NOMO-1 treated with dmso at 0.1 percent for 144 hours (cell line): ENCODE measurements at regions not wholly inside any gene's neighbourhood (a gene's known extent, or its start where the extent isn't known, plus 50 kb on each side); places are given as distances from the start of the nearest gene placed in this dataset.

Source experiments
- DNase-seq: peaks from one replicate; lab custom pipeline; 2025; ENCODE audit not compliant: unreplicated experiment; lab: John Stamatoyannopoulos, UW

GRCh38 chr12:114975640-114976310, 291.8 kb upstream of the TBX3 start:
- no peak for DNase-seq

DNA sequence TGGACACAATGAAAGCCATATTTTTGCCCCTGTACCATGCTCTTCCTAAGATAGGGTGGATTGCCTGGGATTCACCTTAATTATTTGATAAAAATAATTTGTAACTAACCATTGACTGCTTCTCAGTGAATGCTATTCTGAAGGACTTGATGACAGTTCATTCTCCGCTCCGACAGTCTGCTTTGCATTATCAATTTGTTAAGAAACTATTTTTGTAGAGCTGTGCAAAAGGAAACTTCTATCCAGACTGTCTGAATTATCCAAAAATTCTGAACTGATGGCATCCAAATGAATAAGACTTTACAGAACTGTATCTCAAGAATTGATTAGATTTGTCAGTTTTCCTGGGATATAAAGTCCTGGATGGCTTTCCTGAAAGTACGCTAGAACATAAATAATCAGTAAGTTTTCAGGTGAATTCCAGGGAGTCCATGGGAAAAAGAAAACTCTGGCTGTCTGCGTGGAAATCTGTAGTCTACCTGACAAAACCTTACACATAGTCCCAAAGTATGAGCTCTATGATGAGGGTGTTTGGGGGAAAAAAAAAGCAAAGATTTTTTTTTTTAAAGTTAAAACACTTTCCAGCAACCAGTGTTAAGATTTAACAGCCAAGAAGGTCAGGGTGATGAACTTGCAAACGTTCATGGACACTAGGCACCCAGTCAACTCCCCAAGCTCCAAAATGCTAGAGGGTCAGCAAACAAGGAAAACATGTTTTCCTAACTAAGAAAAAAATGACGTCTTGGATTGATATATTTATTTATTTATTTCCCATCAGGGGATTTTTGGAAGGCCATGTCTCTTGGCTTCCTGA, 291.1 kb upstream of the TBX3 start:
- DNase-seq, result no peak

DNA sequence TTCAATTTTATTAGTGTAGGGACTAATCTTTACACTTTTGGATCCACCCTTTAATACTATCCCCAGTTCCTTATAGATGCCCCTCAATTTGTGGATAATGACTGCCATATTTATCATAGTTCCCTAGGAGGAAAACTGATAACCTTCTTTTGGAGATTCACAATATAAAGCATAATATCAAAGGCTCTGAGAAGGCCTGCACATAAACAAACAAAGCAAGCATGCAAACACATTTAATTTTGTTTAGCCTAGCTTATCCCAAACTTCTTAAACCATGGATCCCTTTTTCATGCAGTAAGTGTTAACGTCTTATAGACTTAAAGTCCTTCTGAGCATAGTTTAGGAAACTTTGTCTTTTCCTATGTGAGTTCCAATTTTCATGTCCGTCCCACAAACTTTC, 290.4 kb upstream of the TBX3 start:
- DNase-seq, result no peak

GRCh38 chr12:114968727-114969126, 284.8 kb upstream of the TBX3 start:
- no peak for DNase-seq

GRCh38 chr12:114967151-114967550, 283.2 kb upstream of the TBX3 start:
- DNase-seq, result no peak

- no peak for DNase-seq
Observed at GRCh38 chr12:114964841-114965240, 280.9 kb upstream of the TBX3 start.

- no peak for DNase-seq
Observed at GRCh38 chr12:114963846-114964245, 279.9 kb upstream of the TBX3 start.

- no peak for DNase-seq
Observed at GRCh38 chr12:114961491-114961890, 277.5 kb upstream of the TBX3 start.

DNA sequence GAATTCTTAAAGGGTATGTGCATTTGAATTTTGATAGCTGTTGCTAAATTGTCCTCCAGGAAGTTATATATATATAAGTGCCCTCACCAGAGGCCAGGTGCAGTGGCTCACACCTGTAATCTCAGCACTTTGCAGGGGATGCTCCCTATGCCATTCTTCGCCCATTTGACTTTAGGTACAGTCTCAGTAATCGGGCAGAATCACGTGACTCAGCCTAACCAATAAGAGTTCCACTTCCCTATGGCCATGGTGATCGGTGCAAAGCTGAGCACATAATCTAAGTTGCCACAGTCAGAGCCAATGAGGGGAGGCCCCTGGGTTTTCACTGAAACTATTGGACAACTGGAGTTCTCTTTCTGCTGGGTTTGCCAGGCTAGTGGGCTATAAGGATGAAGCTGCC, 274.6 kb upstream of the TBX3 start:
- no peak for DNase-seq

GRCh38 chr12:114957225-114957624, 273.2 kb upstream of the TBX3 start:
- DNase-seq, result no peak

DNA sequence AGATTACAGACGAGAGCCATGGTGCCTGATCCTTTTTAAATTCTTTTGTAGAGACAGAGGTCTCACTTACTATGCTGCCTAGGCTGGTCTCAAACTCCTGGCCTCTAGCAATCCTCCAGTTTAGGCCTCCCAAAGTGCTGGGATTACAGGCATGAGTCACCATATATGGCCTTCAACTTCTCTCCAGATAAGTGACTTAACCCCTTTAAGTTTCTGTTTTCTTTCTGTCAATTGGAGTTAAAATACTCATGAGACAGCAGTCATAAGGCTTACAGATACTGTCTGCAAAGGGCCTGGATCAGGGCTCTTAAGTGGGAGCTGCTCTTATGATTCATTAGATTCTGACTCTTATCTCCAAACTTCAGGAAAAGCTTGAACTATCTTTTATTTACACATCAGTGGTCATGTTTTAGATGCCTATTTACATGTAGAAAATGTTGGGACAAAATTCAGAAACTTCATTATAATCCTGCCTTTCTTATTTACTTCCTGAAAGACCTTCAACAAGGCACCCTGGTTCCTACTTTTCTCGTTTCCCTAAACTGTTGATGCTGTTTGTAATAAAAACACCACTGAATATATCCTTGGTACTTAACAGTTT, 271.5 kb upstream of the TBX3 start:
- no peak for DNase-seq

GRCh38 chr12:114954511-114955055, 270.6 kb upstream of the TBX3 start:
- no peak for DNase-seq

DNA sequence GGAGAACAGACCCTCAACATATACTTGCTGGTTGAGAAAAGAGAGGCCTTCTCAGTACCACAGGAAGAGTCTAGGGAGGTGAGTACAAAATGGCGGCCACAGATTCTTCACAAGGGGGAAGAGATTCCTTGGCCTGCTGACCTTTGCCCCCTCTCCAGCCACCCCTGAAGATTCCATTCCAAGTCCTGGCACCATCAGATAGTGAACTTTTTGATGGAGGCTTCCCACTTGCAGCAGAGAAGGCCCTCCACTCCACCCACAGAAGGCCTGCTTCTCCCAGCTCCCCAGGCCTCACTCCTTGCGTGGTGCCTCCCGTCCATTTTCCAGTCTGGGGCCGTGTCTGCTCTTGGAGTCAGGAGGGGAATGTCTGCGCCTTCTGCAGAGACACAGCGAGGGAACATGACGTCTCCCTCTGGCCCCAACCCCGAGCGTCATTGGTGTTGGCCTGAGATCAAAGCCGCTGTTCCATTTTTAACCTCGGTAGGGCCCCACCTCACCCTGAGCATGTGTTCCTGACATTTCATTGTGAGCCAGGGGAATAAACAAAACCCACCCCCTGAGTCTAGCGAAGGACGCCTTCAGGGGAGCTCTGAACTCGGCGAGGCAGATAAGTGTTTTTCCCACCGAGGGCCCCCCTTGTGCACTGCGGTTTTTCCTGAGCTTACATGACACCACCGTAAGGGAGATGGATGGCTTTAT, 268.7 kb upstream of the TBX3 start:
- DNase-seq, result no peak

DNA sequence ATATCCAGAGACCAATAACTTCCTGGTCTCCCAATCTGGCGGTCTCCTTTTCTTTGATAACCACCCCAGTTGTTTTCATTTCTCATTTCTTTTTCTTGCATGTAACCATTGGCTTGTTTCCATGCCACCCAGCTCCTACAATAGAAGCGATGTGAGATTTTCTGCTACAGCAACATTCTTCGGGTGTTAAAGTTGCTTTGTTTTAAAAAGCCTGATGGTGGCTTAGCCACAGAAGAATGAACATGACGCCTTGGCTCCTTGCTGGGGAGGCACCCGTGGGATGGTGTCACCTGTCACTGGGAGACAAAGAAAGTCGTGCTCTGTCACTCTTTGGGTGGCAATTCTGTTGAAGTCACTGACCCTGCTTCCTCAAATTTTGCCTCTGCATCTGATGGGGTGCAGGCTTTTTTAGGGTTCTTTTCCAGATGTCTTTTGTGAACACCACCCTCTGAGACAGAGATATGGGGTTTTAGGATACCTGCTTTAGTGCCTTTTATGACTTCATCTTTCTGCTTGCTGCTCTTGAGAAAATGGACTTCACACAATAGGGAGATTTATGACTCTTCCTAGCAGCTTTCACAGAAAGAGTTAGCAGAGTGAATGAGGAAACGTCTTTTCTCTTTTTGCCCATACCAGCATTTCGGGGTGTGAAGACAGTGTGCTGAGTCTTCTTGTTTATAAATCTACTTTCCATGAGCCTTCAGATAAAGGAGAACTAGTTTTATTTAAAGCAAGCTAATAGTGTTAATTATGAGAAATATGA, 265.3 kb upstream of the TBX3 start:
- DNase-seq, result no peak

GRCh38 chr12:114945351-114945750, 261.4 kb upstream of the TBX3 start:
- no peak for DNase-seq

- no peak for DNase-seq
Observed at GRCh38 chr12:114944736-114945135, 260.8 kb upstream of the TBX3 start.

- no peak for DNase-seq
Observed at GRCh38 chr12:114943601-114944000, 259.6 kb upstream of the TBX3 start.

DNA sequence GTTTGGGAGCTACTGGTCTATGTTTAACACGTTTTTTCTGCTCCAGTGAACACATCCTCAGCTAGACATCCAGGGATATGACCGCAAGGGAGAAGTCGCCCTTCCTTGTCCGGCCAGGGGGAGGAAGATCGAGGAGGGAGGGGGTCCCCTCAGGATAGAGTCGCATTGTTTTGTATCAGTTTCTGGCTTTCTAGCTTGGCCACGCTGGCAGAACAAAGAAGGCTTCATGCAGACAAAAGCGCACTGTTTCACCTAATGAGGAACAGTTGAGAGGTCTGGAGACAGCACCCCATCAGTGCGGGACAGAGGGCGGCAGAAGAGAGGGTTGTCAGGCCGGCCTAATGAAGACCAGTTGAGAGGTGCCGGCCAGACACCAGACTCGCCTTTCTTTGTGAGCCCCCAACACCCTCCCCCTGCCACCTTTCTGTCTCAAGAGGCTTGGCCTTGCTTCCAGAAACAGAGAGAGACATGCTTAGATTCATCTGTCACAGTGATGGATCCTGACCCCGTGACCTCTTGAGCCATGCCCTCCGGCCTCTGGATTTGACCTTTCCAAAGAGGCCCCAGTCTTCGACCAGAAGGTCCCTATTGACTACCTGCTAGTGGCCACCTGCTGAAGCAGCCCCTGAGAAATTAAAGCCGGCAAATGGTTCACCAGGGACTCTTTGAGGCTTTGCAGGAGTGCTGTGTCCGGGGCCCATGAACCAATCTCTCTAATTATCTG, 254.7 kb upstream of the TBX3 start:
- DNase-seq, result no peak

DNA sequence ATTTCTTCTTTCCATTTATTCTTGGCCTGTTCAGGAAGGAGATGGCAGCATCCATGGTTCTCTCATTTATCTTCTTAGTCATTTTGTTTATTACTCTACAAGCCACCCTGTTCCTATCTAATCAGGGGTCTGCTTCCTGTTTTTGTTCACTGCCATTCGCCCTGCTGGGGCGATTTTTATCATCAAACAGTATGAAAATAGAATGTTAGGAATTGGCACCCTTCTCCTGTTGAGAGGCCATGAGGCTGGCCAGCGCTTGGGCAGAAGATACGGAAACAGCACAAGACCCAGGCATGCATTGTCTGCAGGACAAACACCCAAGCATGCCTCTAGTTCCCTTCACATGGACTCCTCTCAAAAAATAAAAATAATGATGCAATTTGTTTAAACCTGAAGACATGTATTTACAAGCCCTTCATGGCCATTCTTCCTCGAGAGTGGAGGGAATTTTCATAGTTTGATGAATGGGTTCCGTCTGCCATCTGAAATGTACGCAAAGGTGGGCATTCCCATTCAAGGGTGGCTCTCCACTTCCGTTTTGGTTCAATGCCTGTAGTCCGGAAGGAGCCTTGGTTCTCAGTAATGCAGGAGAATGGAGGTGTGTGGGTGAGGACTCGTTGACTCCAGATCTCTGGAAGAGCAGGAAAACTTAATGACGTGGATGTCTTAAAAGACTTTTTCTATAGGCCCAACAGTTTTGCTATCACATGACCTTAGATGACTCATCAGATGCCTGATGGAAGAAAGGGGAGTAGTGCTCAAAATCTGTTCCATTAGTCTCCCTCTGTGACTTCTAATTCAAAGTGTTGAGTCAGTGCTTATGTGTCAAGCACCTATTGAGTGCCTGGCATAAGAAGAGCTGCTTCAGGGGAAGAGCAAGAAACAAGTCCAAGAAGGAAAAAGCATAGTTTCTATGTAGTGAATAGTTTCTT, 252.4 kb upstream of the TBX3 start:
- DNase-seq, result no peak
